K562 (cell line): ENCODE measurements at regions not wholly inside any gene's neighbourhood (a gene's known extent, or its start where the extent isn't known, plus 50 kb on each side); places are given as distances from the start of the nearest gene placed in this dataset.

Source experiments
- AFF4 ChIP-seq: sonication (generic); formaldehyde crosslinking; IDR thresholded peaks from 2 replicates; pipeline ENCODE4 v1.8.0; 2023; ENCODE audit warnings: mild to moderate bottlenecking, missing genetic modification reagents
- ASH1L ChIP-seq: fragments of 450-650 bp; IDR thresholded peaks from 2 replicates; pipeline ENCODE4 v1.6.1; 2018; ENCODE audit warnings: borderline replicate concordance, mild to moderate bottlenecking, low read depth; ENCODE audit not compliant: partially characterized antibody
- ATF4 ChIP-seq: fragments of 450-650 bp; formaldehyde crosslinking; IDR thresholded peaks from 2 replicates; pipeline ENCODE4 v1.4.0; 2022; ENCODE audit warnings: mild to moderate bottlenecking, moderate library complexity
- CBFA2T2 ChIP-seq: fragments of 450-650 bp; conservative IDR thresholded peaks from 2 replicates; pipeline ENCODE4 v1.6.1; 2017; ENCODE audit warnings: mild to moderate bottlenecking
- CBX1 ChIP-seq: sonication (generic); IDR thresholded peaks from 2 replicates; pipeline ENCODE4 v1.6.1; 2016; ENCODE audit warnings: antibody characterized with exemption, low read depth, mild to moderate bottlenecking
- CREB1 ChIP-seq, 2 experiments: sonication (generic) in 1 of 2; formaldehyde crosslinking in 1 of 2; IDR thresholded peaks; 2 replicates each; pipeline versions ENCODE4 v1.6.1 to v1.8.0; 2012 to 2022; ENCODE audit warnings: inconsistent platforms in 1 of 2, mild to moderate bottlenecking in 1 of 2, missing genetic modification reagents in 1 of 2, moderate library complexity in 1 of 2
- CREBBP ChIP-seq: IDR thresholded peaks from one replicate; pipeline ENCODE4 v1.6.1; 2012; ENCODE audit warnings: low read depth, mild to moderate bottlenecking, control low read depth, inconsistent platforms, low read length
- ESRRB ChIP-seq: fragments of 250-450 bp; sonication (Bioruptor Pico); IDR thresholded peaks from 2 replicates; pipeline ENCODE4 v1.5.0; 2020; ENCODE audit warnings: mild to moderate bottlenecking, moderate library complexity, borderline replicate concordance
- FOXM1 ChIP-seq, 2 experiments: fragments of 450-650 bp in 1 of 2; sonication (generic) in 1 of 2; formaldehyde crosslinking in 1 of 2; IDR thresholded peaks; 2 replicates each; pipeline versions ENCODE4 v1.6.1 to v1.9.0; 2017 to 2022; ENCODE audit warnings: low read depth in 2 of 2, mild to moderate bottlenecking in 2 of 2, missing genetic modification reagents in 1 of 2, moderate library complexity in 1 of 2
- HIVEP1 ChIP-seq: fragments of 250-450 bp; sonication (Bioruptor Pico); IDR thresholded peaks from 2 replicates; pipeline ENCODE4 v1.4.0; 2020; ENCODE audit warnings: mild to moderate bottlenecking
- JUN ChIP-seq, 2 experiments: sonication (generic) in 1 of 2; formaldehyde crosslinking in 1 of 2; IDR thresholded peaks; 2 replicates each; pipeline versions ENCODE4 v1.6.1 to v1.8.0; 2012 to 2022; ENCODE audit warnings: borderline replicate concordance in 2 of 2, mild to moderate bottlenecking in 2 of 2, improper control_type of control experiment in 1 of 2, low read depth in 1 of 2, low read length in 1 of 2, missing genetic modification reagents in 1 of 2
- KDM5B ChIP-seq: fragments of 200-600 bp; sonication (generic); IDR thresholded peaks from 2 replicates; pipeline ENCODE4 v1.6.1; 2012; ENCODE audit warnings: low read depth, mild to moderate bottlenecking, moderate library complexity, low read length, control low read depth, inconsistent platforms; ENCODE audit not compliant: insufficient replicate concordance
- KLF10 ChIP-seq: fragments of 250-450 bp; sonication (Bioruptor Pico); IDR thresholded peaks from 2 replicates; pipeline ENCODE4 v1.6.1; 2021; ENCODE audit warnings: matching md5 sums
- MTA3 ChIP-seq: fragments of 450-650 bp; formaldehyde crosslinking; IDR thresholded peaks from 2 replicates; pipeline ENCODE4 v1.6.1; 2017; ENCODE audit warnings: mild to moderate bottlenecking, borderline replicate concordance
- NCOA1 ChIP-seq: fragments of 450-650 bp; IDR thresholded peaks from 2 replicates; pipeline ENCODE4 v1.6.1; 2016; ENCODE audit warnings: low read depth
- RB1 ChIP-seq: fragments of 450-650 bp; IDR thresholded peaks from 2 replicates; pipeline ENCODE4 v1.6.1; 2017; ENCODE audit warnings: low read depth, mild to moderate bottlenecking
- ZNF274 ChIP-seq: IDR thresholded peaks from 2 replicates; pipeline ENCODE4 v1.6.1; 2011; ENCODE audit warnings: low read depth, mild to moderate bottlenecking, low read length, moderate library complexity, borderline replicate concordance
- ZNF3 ChIP-seq: fragments of 250-450 bp; sonication (Bioruptor Pico); IDR thresholded peaks from 2 replicates; pipeline ENCODE4 v1.5.0; 2021; ENCODE audit warnings: mild to moderate bottlenecking, moderate library complexity
- ZNF444 ChIP-seq: fragments of 250-450 bp; sonication (Bioruptor Pico); IDR thresholded peaks from 2 replicates; pipeline ENCODE4 v1.4.0; 2020; ENCODE audit warnings: mild to moderate bottlenecking, moderate library complexity

- peak; percentile 32 for TF ChIP-seq KDM5B
- TF ChIP-seq KLF10 (CRISPR knock-in tag) = no peak
- no peak for TF ChIP-seq ZNF274
- no peak for TF ChIP-seq ESRRB (CRISPR knock-in tag)
- TF ChIP-seq FOXM1 (IDR thresholded peaks at IDR 0.05; ENCODE audit: low read depth) = peak; percentile 93
- no peak for TF ChIP-seq FOXM1 (CRISPR knock-in tag; IDR thresholded peaks at IDR 0.05; ENCODE audit: low read depth)
- peak; percentile 93 for TF ChIP-seq CBFA2T2
- TF ChIP-seq ZNF444 (CRISPR knock-in tag) = no peak
- no peak for TF ChIP-seq RB1
- TF ChIP-seq ZNF3 (CRISPR knock-in tag) = no peak
- TF ChIP-seq ATF4 (CRISPR knock-in tag) = no peak
- TF ChIP-seq HIVEP1 (CRISPR knock-in tag) = no peak
- TF ChIP-seq CREB1 (IDR thresholded peaks at IDR 0.05) = peak; percentile 61; the same call in 1 of the 2 replicates
- peak; percentile 69 for TF ChIP-seq CREB1 (CRISPR knock-in tag; IDR thresholded peaks at IDR 0.05)
- TF ChIP-seq ASH1L = no peak
- no peak for TF ChIP-seq CBX1
- TF ChIP-seq JUN (IDR thresholded peaks at IDR 0.05; ENCODE audit: borderline replicate concordance, low read depth, low read length) = peak; percentile 87
- TF ChIP-seq JUN (CRISPR knock-in tag; IDR thresholded peaks at IDR 0.05; ENCODE audit: borderline replicate concordance) = no peak
- peak; percentile 84 for TF ChIP-seq NCOA1
- TF ChIP-seq MTA3 = peak; percentile 88
- TF ChIP-seq CREBBP = no peak
- TF ChIP-seq AFF4 (CRISPR knock-in tag) = no peak
Measured at GRCh38 chr2:12074126-12074844, 327.9 kb downstream of the LPIN1 start (continued).
